ENCODE measurements at regions not wholly inside any gene's neighbourhood (a gene's known extent, or its start where the extent isn't known, plus 50 kb on each side); places are given as distances from the start of the nearest gene placed in this dataset.

DNA sequence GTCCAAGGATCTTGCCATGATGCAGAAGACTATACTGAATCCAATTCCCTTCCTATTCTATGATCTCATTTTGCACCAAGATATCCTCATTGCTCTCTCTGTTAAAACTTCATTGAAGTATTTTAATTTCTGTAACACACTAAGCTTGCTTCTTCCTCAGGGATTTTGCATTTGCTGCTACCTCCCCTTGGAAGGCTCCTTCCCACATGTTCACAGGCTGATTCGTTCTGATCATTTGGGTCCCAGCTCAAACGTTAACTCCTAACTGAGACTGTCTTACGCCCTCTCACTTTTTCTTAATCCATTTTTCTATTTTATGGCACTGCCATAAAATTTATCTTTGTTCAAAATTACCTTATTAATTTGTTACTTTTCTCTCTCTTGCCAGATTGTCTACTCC, 713.0 kb upstream of the LRRC4C start:
- H3K4me1 Mint-ChIP-seq: no peaks in the 10 kb centered on the region
- ATAC-seq (ENCODE audit: low read depth) (no peak), DNase-seq (no peak)
- H3K4me3 Mint-ChIP-seq: no peak overlapping the region
- no peaks in the 10 kb centered on the region for H3K36me3 Mint-ChIP-seq
- POLR2A ChIA-PET: no interaction called here
- no peaks in the 10 kb centered on the region for H3K27me3 Mint-ChIP-seq
- peaks cover 13% of the 10 kb centered on the region for H3K9me3 Mint-ChIP-seq
- H3K27ac Mint-ChIP-seq: no peak overlapping the region

- DNase-seq: no peak
- Mint-ChIP-seq H3K4me3 (no peak overlapping the region), H3K27ac (no peak overlapping the region), H3K27me3 (no peaks in the 10 kb centered on the region), H3K9me3 (peaks cover 10% of the 10 kb centered on the region), H3K36me3 (no peaks in the 10 kb centered on the region), H3K4me1 (no peaks in the 10 kb centered on the region)
- POLR2A ChIA-PET: no interaction called here
- ATAC-seq (ENCODE audit: low read depth): no peak
Measured at GRCh38 chr11:42175203-42175602, 715.8 kb upstream of the LRRC4C start.

DNA sequence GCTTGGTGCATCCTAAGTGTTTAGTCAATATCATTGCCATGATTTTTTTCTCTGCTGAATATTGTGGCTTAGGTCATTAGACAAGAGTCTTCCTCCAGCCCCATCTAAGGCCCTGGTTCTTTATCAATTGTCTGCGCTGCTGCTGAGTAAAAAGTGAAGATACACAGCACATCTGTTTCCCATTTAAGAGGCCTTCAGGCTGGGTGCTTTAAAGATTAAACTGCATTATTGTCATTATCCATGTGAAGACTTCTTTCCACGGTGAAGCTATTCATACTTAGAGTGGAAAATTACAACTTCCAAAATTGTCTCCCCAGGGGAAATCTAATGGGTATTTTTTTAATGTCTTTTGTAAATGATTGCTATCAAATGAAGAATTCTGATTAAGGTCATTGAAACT, 719.8 kb upstream of the LRRC4C start:
- POLR2A ChIA-PET: no interaction called here
- no peak overlapping the region for H3K4me3 Mint-ChIP-seq
- peaks cover 3% of the 10 kb centered on the region for H3K9me3 Mint-ChIP-seq
- H3K27ac Mint-ChIP-seq: no peak overlapping the region
- no peak for ATAC-seq (ENCODE audit: low read depth)
- H3K27me3 Mint-ChIP-seq: no peaks in the 10 kb centered on the region
- no peaks in the 10 kb centered on the region for H3K36me3 Mint-ChIP-seq
- no peaks in the 10 kb centered on the region for H3K4me1 Mint-ChIP-seq
- no peak for DNase-seq

DNA sequence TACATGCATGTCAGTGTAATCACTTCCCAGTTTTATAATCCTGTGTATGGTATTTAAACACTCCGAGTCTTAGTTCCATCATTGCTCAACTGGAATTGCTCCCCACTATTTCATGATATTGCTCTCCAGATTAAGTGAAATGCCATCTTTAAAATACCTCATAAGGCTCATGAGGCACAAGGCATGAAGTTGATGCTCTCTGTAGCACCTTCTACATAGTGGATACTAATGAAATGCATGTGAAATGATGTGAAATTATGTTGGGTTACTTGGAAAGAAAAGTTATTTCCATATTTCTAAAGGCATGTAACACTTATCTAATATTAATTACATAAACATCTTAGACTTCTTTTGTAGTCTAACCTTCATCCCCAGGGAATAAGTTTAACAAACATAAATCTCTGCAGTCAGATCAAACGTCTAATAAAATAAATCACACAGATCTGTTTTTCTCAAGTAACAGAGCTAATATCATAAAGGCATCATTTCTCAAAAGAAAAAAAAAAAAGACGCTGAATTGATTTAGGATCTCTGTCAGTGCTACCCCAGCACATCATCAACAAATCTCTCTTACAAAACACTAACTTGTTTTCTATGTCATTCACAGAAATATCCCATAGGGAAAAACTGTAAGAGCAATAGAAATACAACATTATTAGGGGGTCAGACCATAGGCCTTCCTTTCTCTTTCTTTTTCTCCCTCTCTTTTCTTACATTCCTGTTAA, 736.0 kb upstream of the LRRC4C start:
- peaks cover 7% of the 10 kb centered on the region for H3K9me3 Mint-ChIP-seq
- no peaks in the 10 kb centered on the region for H3K4me1 Mint-ChIP-seq
- H3K27me3 Mint-ChIP-seq: no peaks in the 10 kb centered on the region
- no peak overlapping the region for H3K4me3 Mint-ChIP-seq
- no peaks in the 10 kb centered on the region for H3K36me3 Mint-ChIP-seq
- H3K27ac Mint-ChIP-seq: no peak overlapping the region
- ATAC-seq (ENCODE audit: low read depth): no peak
- POLR2A ChIA-PET: no interaction called here
- DNase-seq: no peak

DNA sequence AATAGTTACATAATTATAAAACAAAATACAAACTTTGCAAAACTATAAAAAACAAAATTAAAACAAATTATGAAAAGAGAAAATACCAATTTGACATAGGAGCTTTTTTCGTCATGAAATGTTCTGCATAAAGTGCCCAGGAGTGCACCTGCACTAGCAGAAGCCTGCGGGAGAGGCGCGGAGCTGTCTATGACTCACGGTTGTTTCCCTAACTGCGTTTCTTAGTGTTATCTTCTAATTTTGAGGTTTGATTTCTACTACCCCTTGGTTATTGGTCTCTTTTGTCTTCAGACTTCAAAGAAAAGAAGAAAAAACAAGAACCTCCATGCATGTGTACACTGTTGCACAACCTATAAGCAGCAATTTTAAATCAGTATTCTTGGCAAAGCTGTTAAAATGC, 740.9 kb upstream of the LRRC4C start:
- no peak overlapping the region for H3K27ac Mint-ChIP-seq
- no peak overlapping the region for H3K4me3 Mint-ChIP-seq
- DNase-seq: no peak
- POLR2A ChIA-PET: no interaction called here
- no peaks in the 10 kb centered on the region for H3K27me3 Mint-ChIP-seq
- ATAC-seq (ENCODE audit: low read depth): no peak
- H3K4me1 Mint-ChIP-seq: no peaks in the 10 kb centered on the region
- peaks cover 12% of the 10 kb centered on the region for H3K9me3 Mint-ChIP-seq
- no peaks in the 10 kb centered on the region for H3K36me3 Mint-ChIP-seq

GRCh38 chr11:42201603-42202148, 742.2 kb upstream of the LRRC4C start:
- peaks cover 14% of the 10 kb centered on the region for H3K9me3 Mint-ChIP-seq
- H3K36me3 Mint-ChIP-seq: no peaks in the 10 kb centered on the region
- POLR2A ChIA-PET: no interaction called here
- DNase-seq (no peak), ATAC-seq (ENCODE audit: low read depth) (no peak)
- no peak overlapping the region for H3K27ac Mint-ChIP-seq
- H3K4me3 Mint-ChIP-seq: no peak overlapping the region
- H3K27me3 Mint-ChIP-seq: no peaks in the 10 kb centered on the region
- H3K4me1 Mint-ChIP-seq: no peaks in the 10 kb centered on the region

GRCh38 chr11:42205518-42205917, 746.1 kb upstream of the LRRC4C start:
- POLR2A ChIA-PET: no interaction called here
- H3K4me1 Mint-ChIP-seq: no peaks in the 10 kb centered on the region
- H3K27me3 Mint-ChIP-seq: no peaks in the 10 kb centered on the region

DNA sequence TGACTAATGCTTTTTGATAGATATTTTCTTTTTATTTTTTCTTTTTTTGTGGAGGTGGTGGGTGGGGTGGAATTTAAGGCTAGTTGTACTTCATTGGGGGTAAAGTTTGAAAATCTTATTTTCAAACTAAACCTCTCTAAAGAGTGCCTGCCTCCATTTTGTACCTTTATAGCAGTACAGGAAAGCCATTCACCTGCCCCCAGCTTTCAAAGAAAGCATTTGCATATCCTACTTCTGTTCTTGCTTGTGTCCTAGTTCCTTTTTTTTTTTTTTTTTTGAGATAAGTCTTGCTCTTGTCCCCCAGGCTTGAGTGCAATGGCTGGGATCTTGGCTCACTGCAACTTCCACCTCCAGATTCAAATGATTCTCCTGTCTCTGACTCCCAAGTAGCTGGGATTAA, 766.2 kb upstream of the LRRC4C start:
- Mint-ChIP-seq H3K9me3 (peaks cover 3% of the 10 kb centered on the region), H3K4me3 (no peak overlapping the region), H3K36me3 (no peaks in the 10 kb centered on the region), H3K4me1 (no peaks in the 10 kb centered on the region), H3K27me3 (no peaks in the 10 kb centered on the region), H3K27ac (no peak overlapping the region)
- no peak for ATAC-seq (ENCODE audit: low read depth)
- no peak for DNase-seq
- POLR2A ChIA-PET: no interaction called here

More at GRCh38 chr11:42205518-42205917, 746.1 kb upstream of the LRRC4C start:
- Mint-ChIP-seq H3K9me3 (peaks cover 20% of the 10 kb centered on the region), H3K36me3 (no peaks in the 10 kb centered on the region), H3K27ac (no peak overlapping the region), H3K4me3 (no peak overlapping the region)
- DNase-seq (no peak), ATAC-seq (ENCODE audit: low read depth) (no peak)

GRCh38 chr11:42232673-42233072, 773.2 kb upstream of the LRRC4C start:
- ATAC-seq (ENCODE audit: low read depth) (no peak), DNase-seq (no peak)
- POLR2A ChIA-PET: no interaction called here
- Mint-ChIP-seq H3K4me3 (no peak overlapping the region), H3K4me1 (no peaks in the 10 kb centered on the region), H3K27ac (no peak overlapping the region), H3K27me3 (no peaks in the 10 kb centered on the region), H3K36me3 (no peaks in the 10 kb centered on the region), H3K9me3 (peaks cover 12% of the 10 kb centered on the region)

DNA sequence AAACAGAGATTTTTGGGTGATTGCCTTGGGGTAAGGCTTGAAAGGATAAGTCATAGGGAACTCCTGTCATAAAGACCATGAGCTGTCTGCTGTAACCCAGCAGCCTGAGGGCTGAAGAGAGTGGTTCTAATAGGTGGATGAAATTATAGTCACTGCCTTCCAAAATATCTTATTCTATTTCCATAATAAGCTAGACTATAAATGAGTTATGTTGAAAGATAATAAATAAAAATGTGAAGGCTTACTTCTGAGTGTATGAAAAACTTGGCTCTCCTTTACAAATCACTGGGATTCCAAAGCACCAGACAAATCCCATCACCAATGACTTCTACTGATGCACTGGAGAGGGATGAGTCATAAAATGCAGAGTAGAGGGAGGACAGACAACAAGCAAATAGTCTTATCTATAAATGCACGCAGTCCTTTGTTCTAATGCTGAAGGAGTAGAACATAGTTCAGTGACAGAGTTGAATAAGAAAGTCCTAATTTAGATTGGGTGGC, 775.0 kb upstream of the LRRC4C start:
- DNase-seq: no peak
- POLR2A ChIA-PET: no interaction called here
- H3K4me3 Mint-ChIP-seq: no peak overlapping the region
- no peak for ATAC-seq (ENCODE audit: low read depth)
- no peak overlapping the region for H3K27ac Mint-ChIP-seq
- H3K36me3 Mint-ChIP-seq: no peaks in the 10 kb centered on the region
- H3K9me3 Mint-ChIP-seq: peaks cover 17% of the 10 kb centered on the region
- H3K4me1 Mint-ChIP-seq: no peaks in the 10 kb centered on the region
- H3K27me3 Mint-ChIP-seq: no peaks in the 10 kb centered on the region

DNA sequence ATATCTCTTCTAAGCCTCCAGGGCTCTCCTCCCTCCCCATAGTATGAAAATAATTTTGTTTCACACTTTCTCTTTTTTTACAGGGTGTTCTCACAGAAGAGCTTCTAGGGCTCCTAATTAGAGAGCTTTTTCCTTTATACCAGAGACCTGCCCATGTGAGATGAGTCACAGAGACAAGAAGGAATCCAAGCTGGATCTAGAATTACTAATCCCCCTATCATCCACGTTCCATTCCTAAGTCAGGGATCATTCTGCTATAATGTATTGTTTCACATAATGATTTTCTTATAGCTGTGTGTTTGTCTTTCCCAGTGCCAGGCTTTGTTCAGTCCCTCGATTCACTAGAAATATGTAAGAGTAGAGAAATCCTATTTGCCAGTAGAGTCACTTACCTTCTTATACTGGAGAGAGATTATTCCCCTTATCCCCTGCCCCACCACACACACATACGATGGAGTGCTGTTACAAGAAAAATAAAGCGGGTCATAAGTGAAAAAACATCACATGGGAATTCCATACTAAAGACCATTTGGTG, 778.3 kb upstream of the LRRC4C start:
- ATAC-seq (ENCODE audit: low read depth) (no peak), DNase-seq (no peak)
- POLR2A ChIA-PET: no interaction called here
- no peaks in the 10 kb centered on the region for H3K4me1 Mint-ChIP-seq
- H3K27me3 Mint-ChIP-seq: no peaks in the 10 kb centered on the region
- H3K27ac Mint-ChIP-seq: no peak overlapping the region
- H3K4me3 Mint-ChIP-seq: no peak overlapping the region
- peaks cover 12% of the 10 kb centered on the region for H3K9me3 Mint-ChIP-seq
- H3K36me3 Mint-ChIP-seq: no peaks in the 10 kb centered on the region

GRCh38 chr11:42239188-42239587, 779.7 kb upstream of the LRRC4C start:
- H3K27ac Mint-ChIP-seq: no peak overlapping the region
- H3K36me3 Mint-ChIP-seq: no peaks in the 10 kb centered on the region
- DNase-seq (no peak), ATAC-seq (ENCODE audit: low read depth) (no peak)
- no peak overlapping the region for H3K4me3 Mint-ChIP-seq
- no peaks in the 10 kb centered on the region for H3K4me1 Mint-ChIP-seq
- H3K9me3 Mint-ChIP-seq: peaks cover 12% of the 10 kb centered on the region
- H3K27me3 Mint-ChIP-seq: no peaks in the 10 kb centered on the region
- POLR2A ChIA-PET: no interaction called here

GRCh38 chr11:42243385-42243784, 783.9 kb upstream of the LRRC4C start:
- POLR2A ChIA-PET: no interaction called here
- H3K9me3 Mint-ChIP-seq: peaks cover 8% of the 10 kb centered on the region
- no peaks in the 10 kb centered on the region for H3K27me3 Mint-ChIP-seq
- H3K4me3 Mint-ChIP-seq: no peak overlapping the region
- H3K4me1 Mint-ChIP-seq: no peaks in the 10 kb centered on the region
- no peak for DNase-seq
- H3K27ac Mint-ChIP-seq: no peak overlapping the region
- ATAC-seq (ENCODE audit: low read depth): no peak
- H3K36me3 Mint-ChIP-seq: no peaks in the 10 kb centered on the region

DNA sequence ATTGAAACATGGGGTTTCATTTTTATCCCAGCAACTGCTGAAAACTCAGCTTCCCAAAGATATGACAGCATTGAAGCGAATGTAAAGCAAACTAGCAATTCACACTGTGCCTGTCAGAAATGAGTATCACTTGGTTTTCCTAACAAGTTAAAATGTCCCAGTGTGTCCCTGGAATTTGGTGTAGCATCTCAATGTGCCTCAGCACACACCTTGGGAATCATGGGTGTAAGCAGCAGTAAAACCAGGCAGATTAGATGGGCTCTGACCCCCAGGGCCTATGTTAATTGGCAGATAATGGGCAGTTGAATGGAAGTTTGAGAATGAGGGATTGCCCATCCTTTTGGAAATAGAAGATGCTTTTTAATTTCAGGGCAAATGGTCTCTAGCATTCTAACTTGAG, 784.9 kb upstream of the LRRC4C start:
- POLR2A ChIA-PET: no interaction called here
- Mint-ChIP-seq H3K27ac (no peak overlapping the region), H3K9me3 (peaks cover 7% of the 10 kb centered on the region), H3K4me3 (no peak overlapping the region), H3K27me3 (no peaks in the 10 kb centered on the region), H3K36me3 (no peaks in the 10 kb centered on the region), H3K4me1 (no peaks in the 10 kb centered on the region)
- ATAC-seq (ENCODE audit: low read depth) (no peak), DNase-seq (no peak)
